DND-41 (cell line): ENCODE measurements at regions not wholly inside any gene's neighbourhood (a gene's known extent, or its start where the extent isn't known, plus 50 kb on each side); places are given as distances from the start of the nearest gene placed in this dataset.

Experiments used
- EZH2 ChIP-seq: IDR thresholded peaks from 3 replicates; pipeline ENCODE4 v1.6.1; 2012; ENCODE audit warnings: borderline replicate concordance, low read depth, mild to moderate bottlenecking, moderate library complexity, low read length, inconsistent platforms; ENCODE audit not compliant: severe bottlenecking
- TF ChIP-seq, protein P1 (sequence below): IDR thresholded peaks from 2 replicates; pipeline ENCODE4 v1.5.1; 2012; ENCODE audit warnings: borderline replicate concordance, low read length, moderate library complexity, mild to moderate bottlenecking; ENCODE audit not compliant: poor library complexity, severe bottlenecking; ENCODE audit errors: extremely low read depth

DNA sequence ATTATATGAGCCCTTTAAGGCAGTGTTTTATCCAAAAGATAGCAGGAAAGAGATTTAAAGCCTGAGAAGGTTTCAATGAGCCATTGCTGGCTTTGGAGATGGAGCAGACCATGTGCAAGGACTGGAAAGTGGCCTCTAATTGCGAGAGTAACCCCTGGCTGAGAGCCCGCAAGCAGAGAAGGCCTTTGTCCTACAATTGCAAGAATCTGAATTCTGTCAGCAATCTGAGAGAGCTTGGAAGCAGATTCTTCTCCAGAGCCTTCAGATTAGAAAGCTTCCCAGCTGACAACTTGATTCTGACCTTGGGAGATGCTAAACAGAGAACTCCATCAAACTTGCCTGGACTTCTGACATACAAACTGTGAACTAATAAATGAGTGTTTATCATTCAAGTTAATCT lies 528.7 kb upstream of the KLF12 start:
- TF ChIP-seq, protein P1, sequence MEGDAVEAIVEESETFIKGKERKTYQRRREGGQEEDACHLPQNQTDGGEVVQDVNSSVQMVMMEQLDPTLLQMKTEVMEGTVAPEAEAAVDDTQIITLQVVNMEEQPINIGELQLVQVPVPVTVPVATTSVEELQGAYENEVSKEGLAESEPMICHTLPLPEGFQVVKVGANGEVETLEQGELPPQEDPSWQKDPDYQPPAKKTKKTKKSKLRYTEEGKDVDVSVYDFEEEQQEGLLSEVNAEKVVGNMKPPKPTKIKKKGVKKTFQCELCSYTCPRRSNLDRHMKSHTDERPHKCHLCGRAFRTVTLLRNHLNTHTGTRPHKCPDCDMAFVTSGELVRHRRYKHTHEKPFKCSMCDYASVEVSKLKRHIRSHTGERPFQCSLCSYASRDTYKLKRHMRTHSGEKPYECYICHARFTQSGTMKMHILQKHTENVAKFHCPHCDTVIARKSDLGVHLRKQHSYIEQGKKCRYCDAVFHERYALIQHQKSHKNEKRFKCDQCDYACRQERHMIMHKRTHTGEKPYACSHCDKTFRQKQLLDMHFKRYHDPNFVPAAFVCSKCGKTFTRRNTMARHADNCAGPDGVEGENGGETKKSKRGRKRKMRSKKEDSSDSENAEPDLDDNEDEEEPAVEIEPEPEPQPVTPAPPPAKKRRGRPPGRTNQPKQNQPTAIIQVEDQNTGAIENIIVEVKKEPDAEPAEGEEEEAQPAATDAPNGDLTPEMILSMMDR: no peak
- TF ChIP-seq EZH2: no peak
